ENCODE measurements at regions not wholly inside any gene's neighbourhood (a gene's known extent, or its start where the extent isn't known, plus 50 kb on each side); places are given as distances from the start of the nearest gene placed in this dataset.

GRCh38 chr3:20852712-20853111 is 666.7 kb upstream of the SGO1 start:
- Histone ChIP-seq H3K27ac (ENCODE audit: low read depth in 1 of 2, low read length in 2 of 2) (no peak overlapping the region), H3K9me3 (ENCODE audit: control insufficient read depth in 1 of 2, insufficient read depth in 1 of 2, low read length in 2 of 2) (no peaks in the 10 kb centered on the region), H3K36me3 (ENCODE audit: insufficient read depth, low read length) (no peaks in the 10 kb centered on the region), H3K4me3 (ENCODE audit: low read length) (no peak overlapping the region), H3K27me3 (ENCODE audit: control insufficient read depth in 1 of 2, insufficient read depth in 2 of 2, low read length in 2 of 2) (no peaks in the 10 kb centered on the region), H3K4me1 (ENCODE audit: insufficient read depth, low read length) (no peaks in the 10 kb centered on the region)
- ATAC-seq (ENCODE audit: poor library complexity) = no peak
- no peaks in the 10 kb centered on the region for H3K4me1 Mint-ChIP-seq (ENCODE audit: low read depth)
- H3K9me3 Mint-ChIP-seq = peaks cover 10% of the 10 kb centered on the region
- H3K36me3 Mint-ChIP-seq (ENCODE audit: low read depth) = no peaks in the 10 kb centered on the region
- H3K27me3 Mint-ChIP-seq = no peaks in the 10 kb centered on the region
- no peak overlapping the region for H3K27ac Mint-ChIP-seq
- POLR2A ChIA-PET = no interaction called here
- H3K4me3 Mint-ChIP-seq = no peak overlapping the region
- CTCF ChIA-PET = interaction anchor here (0.6 kb wide), 1 partner anchor 33 kb away, joined by 3 read pairs; no protein-coding TSS in a partner anchor
- intact Hi-C loops (cut with DNase I, micrococcal nuclease) = no loop called here
- TF ChIP-seq, protein P1, sequence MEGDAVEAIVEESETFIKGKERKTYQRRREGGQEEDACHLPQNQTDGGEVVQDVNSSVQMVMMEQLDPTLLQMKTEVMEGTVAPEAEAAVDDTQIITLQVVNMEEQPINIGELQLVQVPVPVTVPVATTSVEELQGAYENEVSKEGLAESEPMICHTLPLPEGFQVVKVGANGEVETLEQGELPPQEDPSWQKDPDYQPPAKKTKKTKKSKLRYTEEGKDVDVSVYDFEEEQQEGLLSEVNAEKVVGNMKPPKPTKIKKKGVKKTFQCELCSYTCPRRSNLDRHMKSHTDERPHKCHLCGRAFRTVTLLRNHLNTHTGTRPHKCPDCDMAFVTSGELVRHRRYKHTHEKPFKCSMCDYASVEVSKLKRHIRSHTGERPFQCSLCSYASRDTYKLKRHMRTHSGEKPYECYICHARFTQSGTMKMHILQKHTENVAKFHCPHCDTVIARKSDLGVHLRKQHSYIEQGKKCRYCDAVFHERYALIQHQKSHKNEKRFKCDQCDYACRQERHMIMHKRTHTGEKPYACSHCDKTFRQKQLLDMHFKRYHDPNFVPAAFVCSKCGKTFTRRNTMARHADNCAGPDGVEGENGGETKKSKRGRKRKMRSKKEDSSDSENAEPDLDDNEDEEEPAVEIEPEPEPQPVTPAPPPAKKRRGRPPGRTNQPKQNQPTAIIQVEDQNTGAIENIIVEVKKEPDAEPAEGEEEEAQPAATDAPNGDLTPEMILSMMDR (IDR thresholded peaks at IDR 0.05) = no peak
- no peak for DNase-seq

GRCh38 chr3:20849975-20850374 is 664.0 kb upstream of the SGO1 start:
- H3K27ac ChIP-seq (ENCODE audit: low read depth in 1 of 2, low read length in 2 of 2) = no peak overlapping the region
- H3K9me3 Mint-ChIP-seq = peaks cover 11% of the 10 kb centered on the region
- no peaks in the 10 kb centered on the region for H3K27me3 Mint-ChIP-seq
- DNase-seq = no peak
- no peak overlapping the region for H3K27ac Mint-ChIP-seq
- H3K4me3 ChIP-seq (ENCODE audit: low read length) = no peak overlapping the region
- no peak overlapping the region for H3K4me3 Mint-ChIP-seq
- ATAC-seq (ENCODE audit: poor library complexity) = no peak
- H3K36me3 Mint-ChIP-seq (ENCODE audit: low read depth) = no peaks in the 10 kb centered on the region
- H3K27me3 ChIP-seq (ENCODE audit: control insufficient read depth in 1 of 2, insufficient read depth in 2 of 2, low read length in 2 of 2) = no peaks in the 10 kb centered on the region
- H3K9me3 ChIP-seq (ENCODE audit: control insufficient read depth in 1 of 2, insufficient read depth in 1 of 2, low read length in 2 of 2) = no peaks in the 10 kb centered on the region
- TF ChIP-seq, protein P1 (IDR thresholded peaks at IDR 0.05) = no peak
- ChIA-PET CTCF (no interaction called here), POLR2A (no interaction called here)
- no peaks in the 10 kb centered on the region for H3K4me1 ChIP-seq (ENCODE audit: insufficient read depth, low read length)
- H3K36me3 ChIP-seq (ENCODE audit: insufficient read depth, low read length) = no peaks in the 10 kb centered on the region
- intact Hi-C loops (cut with DNase I, micrococcal nuclease) = no loop called here
- no peaks in the 10 kb centered on the region for H3K4me1 Mint-ChIP-seq (ENCODE audit: low read depth)

DNA sequence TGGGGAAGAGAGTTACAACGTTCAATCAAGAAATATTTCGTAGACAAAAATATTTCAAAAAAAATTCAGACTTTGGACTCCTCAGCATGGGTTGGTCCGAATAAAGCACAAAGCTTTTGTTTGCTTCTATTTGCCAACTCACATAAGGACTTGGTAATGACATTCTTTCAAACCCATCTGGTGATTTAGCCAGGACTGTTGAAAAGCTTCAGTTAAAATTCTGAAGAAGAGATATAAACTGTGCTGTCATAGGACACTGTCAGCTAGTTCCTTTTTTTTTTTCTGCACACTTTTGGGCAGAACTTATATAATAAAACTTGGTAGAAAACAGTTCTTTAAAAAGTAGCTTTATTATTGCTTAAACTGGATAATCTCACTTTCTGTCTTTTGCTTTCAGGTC is 660.8 kb upstream of the SGO1 start:
- no peak overlapping the region for H3K27ac Mint-ChIP-seq
- H3K9me3 Mint-ChIP-seq = peaks cover 24% of the 10 kb centered on the region
- no peaks in the 10 kb centered on the region for H3K27me3 Mint-ChIP-seq
- H3K4me1 ChIP-seq (ENCODE audit: insufficient read depth, low read length) = no peaks in the 10 kb centered on the region
- H3K36me3 Mint-ChIP-seq (ENCODE audit: low read depth) = no peaks in the 10 kb centered on the region
- H3K9me3 ChIP-seq (ENCODE audit: control insufficient read depth in 1 of 2, insufficient read depth in 1 of 2, low read length in 2 of 2) = no peaks in the 10 kb centered on the region
- H3K4me1 Mint-ChIP-seq (ENCODE audit: low read depth) = no peaks in the 10 kb centered on the region
- DNase-seq = no peak
- ChIA-PET POLR2A (no interaction called here), CTCF (no interaction called here)
- no peak for ATAC-seq (ENCODE audit: poor library complexity)
- no peaks in the 10 kb centered on the region for H3K27me3 ChIP-seq (ENCODE audit: control insufficient read depth in 1 of 2, insufficient read depth in 2 of 2, low read length in 2 of 2)
- intact Hi-C loops (cut with DNase I, micrococcal nuclease) = no loop called here
- H3K36me3 ChIP-seq (ENCODE audit: insufficient read depth, low read length) = no peaks in the 10 kb centered on the region
- TF ChIP-seq, protein P1 (IDR thresholded peaks at IDR 0.05) = no peak
- H3K4me3 Mint-ChIP-seq = no peak overlapping the region
- H3K27ac ChIP-seq (ENCODE audit: low read depth in 1 of 2, low read length in 2 of 2) = no peak overlapping the region
- H3K4me3 ChIP-seq (ENCODE audit: low read length) = no peak overlapping the region
